Heart left ventricle (tissue), 16 donors: ENCODE measurements at regions not wholly inside any gene's neighbourhood (a gene's known extent, or its start where the extent isn't known, plus 50 kb on each side); places are given as distances from the start of the nearest gene placed in this dataset.

Experiments used
- ATAC-seq, 4 donors: fragments of 200-7000 bp; cut with Tn5 transposase; one replicate each; pipeline ENCODE4 v1.9.1; 2020 to 2022; ENCODE audit warnings: moderate library complexity in 4 of 4, mild to moderate bottlenecking in 3 of 4, moderate number of reproducible peaks in 1 of 4
- DNase-seq, 5 donors: peaks; one replicate each; pipeline ENCODE4 v3.0.0-alpha.2; 2020
- H3K27ac ChIP-seq, 12 donors: fragments of 200-600 bp; sonication (generic) in 4 of 12; one replicate each; pipeline versions ENCODE4 v1.5.0 to v1.8.0; 2016 to 2022; ENCODE audit warnings: mild to moderate bottlenecking in 2 of 12
- H3K27me3 ChIP-seq, 9 donors: fragments of 200-600 bp; sonication (generic) in 2 of 9; one replicate each; pipeline versions ENCODE4 v1.5.1 to v1.8.0; 2016 to 2022; ENCODE audit warnings: mild to moderate bottlenecking in 3 of 9
- H3K36me3 ChIP-seq, 9 donors: fragments of 200-600 bp; sonication (generic) in 2 of 9; one replicate each; pipeline versions ENCODE4 v1.5.0 to v1.8.0; 2018 to 2022; ENCODE audit warnings: mild to moderate bottlenecking in 2 of 9
- H3K4me1 ChIP-seq, 12 donors: fragments of 200-600 bp; sonication (generic) in 4 of 12; one replicate each; pipeline versions ENCODE4 v1.5.0 to v1.8.0; 2016 to 2022; ENCODE audit warnings: mild to moderate bottlenecking in 3 of 12
- H3K4me3 ChIP-seq, 12 donors: fragments of 200-600 bp; sonication (generic) in 4 of 12; one replicate each; pipeline versions ENCODE4 v1.5.0 to v1.8.0; 2017 to 2022; ENCODE audit warnings: mild to moderate bottlenecking in 9 of 12, moderate library complexity in 4 of 12
- H3K9me3 ChIP-seq, 12 donors: fragments of 200-600 bp; sonication (generic) in 4 of 12; one replicate each; pipeline versions ENCODE4 v1.5.0 to v1.8.0; 2016 to 2022; ENCODE audit warnings: mild to moderate bottlenecking in 1 of 12
- POLR2A ChIP-seq, 2 donors: fragments of 450-650 bp; IDR thresholded peaks; one replicate each; pipeline ENCODE4 v1.6.1; 2017; ENCODE audit warnings: antibody characterized with exemption in 2 of 2, mild to moderate bottlenecking in 2 of 2, moderate library complexity in 2 of 2
- WGBS, 4 donors: extraction: QIAGEN DNeasy Blood & Tissue Kit in 2 of 4; methylation state at CpG; one replicate each; pipeline versions ENCODE4 v1.1.5 to v1.1.7; 2013 to 2018; 5-methylcytosine and 5-hydroxymethylcytosine counted together
- intact Hi-C, 10 donors: fragments of 100-400 bp; cut with DNase I; formaldehyde crosslinking; loops; one replicate each; pipeline versions ENCODE4 v1.11.1 to v1.14.2; 2022
- TF ChIP-seq, protein P1 (sequence below), 12 donors: fragments of 200-600 bp; sonication (generic) in 4 of 12; IDR thresholded peaks; one replicate each; pipeline versions ENCODE4 v1.5.0 to v1.8.0; 2018 to 2022; ENCODE audit warnings: antibody characterized with exemption in 12 of 12, mild to moderate bottlenecking in 5 of 12
- donor health status: ischemic (EF 13 %, LVEDD 7.1; RV severe dilation, severe dysfunction).
- donor health status: healthy with polysubstance abuse.
- donor health status: DM: no; HTN: yes; CAD: no.
- donor health status: DM: no; HTN: no; CAD: no.
- donor health status: ischemic (EF 25% LVEDD 6.9; RV normal size, moderate dysfunction).
- donor health status: ischemic (EF 25% LVEDD 5.7; RV mildly dilated, moderate dysfunction).
- donor health status: healthy.
- donor health status: DM: yes; HTN: yes; CAD: no.
- donor health status: ischemic (EF 35%, LVEDD 5.7; RV mildly dilated, moderate dysfunction).
- donor health status: nonischemic (EF 11% LVEDD 7.7; RV severe dilation, severe dysfunction).
- donor health status: DM: yes; HTN: yes; CAD: no.
- donor health status: PGD.
- donor health status: ischemic (EF 29% LVEDD 5.4; RV normal size, mild dysfunction).
- donor health status: nonischemic (EF 23%, LVEDD 6.1; RV moderate dilation, normal function).

DNA sequence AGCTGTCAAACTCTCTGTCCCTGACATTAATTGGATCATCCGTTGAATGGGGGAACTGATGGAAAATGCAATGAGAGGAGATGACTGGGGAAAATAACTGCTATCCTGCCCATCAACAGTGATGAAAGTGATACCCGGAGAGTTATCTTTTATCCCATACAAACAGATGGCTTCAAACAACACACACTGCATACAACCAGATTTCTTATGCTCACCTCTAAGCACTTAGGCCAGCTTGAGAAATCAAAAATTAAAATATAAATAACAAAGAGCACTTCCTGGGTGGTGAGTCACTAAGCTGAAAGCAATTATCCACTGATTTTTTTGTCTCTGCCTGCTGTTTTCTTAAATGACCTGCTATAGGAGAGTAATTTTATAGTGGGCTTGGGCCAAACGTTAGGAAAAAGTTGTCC, 237.6 kb upstream of the RGPD4 start:
- no peak for TF ChIP-seq POLR2A (IDR thresholded peaks at IDR 0.05)
- TF ChIP-seq, protein P1, sequence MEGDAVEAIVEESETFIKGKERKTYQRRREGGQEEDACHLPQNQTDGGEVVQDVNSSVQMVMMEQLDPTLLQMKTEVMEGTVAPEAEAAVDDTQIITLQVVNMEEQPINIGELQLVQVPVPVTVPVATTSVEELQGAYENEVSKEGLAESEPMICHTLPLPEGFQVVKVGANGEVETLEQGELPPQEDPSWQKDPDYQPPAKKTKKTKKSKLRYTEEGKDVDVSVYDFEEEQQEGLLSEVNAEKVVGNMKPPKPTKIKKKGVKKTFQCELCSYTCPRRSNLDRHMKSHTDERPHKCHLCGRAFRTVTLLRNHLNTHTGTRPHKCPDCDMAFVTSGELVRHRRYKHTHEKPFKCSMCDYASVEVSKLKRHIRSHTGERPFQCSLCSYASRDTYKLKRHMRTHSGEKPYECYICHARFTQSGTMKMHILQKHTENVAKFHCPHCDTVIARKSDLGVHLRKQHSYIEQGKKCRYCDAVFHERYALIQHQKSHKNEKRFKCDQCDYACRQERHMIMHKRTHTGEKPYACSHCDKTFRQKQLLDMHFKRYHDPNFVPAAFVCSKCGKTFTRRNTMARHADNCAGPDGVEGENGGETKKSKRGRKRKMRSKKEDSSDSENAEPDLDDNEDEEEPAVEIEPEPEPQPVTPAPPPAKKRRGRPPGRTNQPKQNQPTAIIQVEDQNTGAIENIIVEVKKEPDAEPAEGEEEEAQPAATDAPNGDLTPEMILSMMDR (IDR thresholded peaks at IDR 0.05), result no peak
- Histone ChIP-seq H3K4me1 (peaks cover 0 to 16% (median 4%) of the 10 kb centered on the region in 12 donors), H3K9me3 (no peaks in the 10 kb centered on the region), H3K27ac (no peak overlapping the region), H3K27me3 (no peaks in the 10 kb centered on the region), H3K4me3 (no peak overlapping the region), H3K36me3 (no peaks in the 10 kb centered on the region)
- intact Hi-C loops, result no loop called here
- ATAC-seq (no peak), DNase-seq (no peak)
- WGBS, 4 donors, result 70 to 81% (median 74%) methylated on average over 3 of the region's 3 CpGs

DNA sequence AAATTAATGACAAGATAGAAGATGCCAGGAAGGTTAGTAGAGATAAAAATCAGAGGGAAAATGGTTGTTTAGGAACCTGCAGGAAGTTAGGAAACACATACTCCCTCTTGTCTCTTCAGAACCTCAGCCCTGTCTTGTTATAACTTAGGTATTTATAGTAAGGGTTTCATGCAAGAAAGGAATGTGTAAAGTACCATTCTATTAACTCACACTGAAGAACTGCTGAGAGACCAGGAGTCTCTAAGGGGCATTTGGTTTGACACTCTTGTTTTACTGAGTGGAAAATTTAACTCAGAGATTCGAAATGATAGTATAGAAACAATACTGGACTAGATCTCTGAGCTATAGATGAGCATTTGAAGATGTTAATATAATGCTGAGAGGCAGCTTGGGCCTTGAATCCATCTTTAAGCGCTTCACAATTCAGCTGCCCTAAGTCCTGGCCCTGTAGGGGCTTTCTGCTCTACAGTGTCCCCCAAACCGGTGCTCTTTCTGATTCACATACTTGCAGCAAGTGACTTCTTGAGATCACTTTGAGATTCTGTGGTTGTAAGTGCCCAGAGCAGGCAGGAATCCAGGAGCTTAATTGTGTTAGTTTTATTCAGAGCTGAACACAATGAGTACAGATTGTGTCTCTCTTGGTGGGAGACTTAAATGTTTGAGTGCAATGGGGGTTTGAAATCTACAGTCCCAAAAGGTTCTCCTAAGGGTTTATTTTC, 235.0 kb upstream of the RGPD4 start:
- H3K4me3 ChIP-seq, result no peak overlapping the region
- no peak for TF ChIP-seq POLR2A (IDR thresholded peaks at IDR 0.05)
- TF ChIP-seq, protein P1 (IDR thresholded peaks at IDR 0.05), result no peak
- no peak for DNase-seq
- H3K27me3 ChIP-seq, result no peaks in the 10 kb centered on the region
- intact Hi-C loops, result no loop called here
- peak in 1 of 4 donors; percentile 63 for ATAC-seq
- WGBS, 4 donors, result 52 to 70% (median 56%) methylated on average over 2 to 3 of the region's 3 CpGs
- no peak overlapping the region for H3K27ac ChIP-seq
- H3K36me3 ChIP-seq, result no peaks in the 10 kb centered on the region
- no peaks in the 10 kb centered on the region for H3K9me3 ChIP-seq
- peaks cover 0 to 16% (median 4%) of the 10 kb centered on the region in 12 donors for H3K4me1 ChIP-seq

GRCh38 chr2:107592280-107592624, 234.4 kb upstream of the RGPD4 start:
- Histone ChIP-seq H3K27ac (no peak overlapping the region), H3K4me3 (no peak overlapping the region), H3K9me3 (no peaks in the 10 kb centered on the region), H3K27me3 (no peaks in the 10 kb centered on the region), H3K36me3 (no peaks in the 10 kb centered on the region), H3K4me1 (peaks cover 0 to 16% (median 4%) of the 10 kb centered on the region in 12 donors)
- DNase-seq (no peak), ATAC-seq (peak in 3 of 4 donors; percentile 16 to 81 (median 74))
- TF ChIP-seq, protein P1 (IDR thresholded peaks at IDR 0.05), result no peak
- TF ChIP-seq POLR2A (IDR thresholded peaks at IDR 0.05), result no peak
- intact Hi-C loops, result no loop called here
- 4 to 16% (median 7%) methylated on average over 4 of the region's 4 CpGs for WGBS, 4 donors

DNA sequence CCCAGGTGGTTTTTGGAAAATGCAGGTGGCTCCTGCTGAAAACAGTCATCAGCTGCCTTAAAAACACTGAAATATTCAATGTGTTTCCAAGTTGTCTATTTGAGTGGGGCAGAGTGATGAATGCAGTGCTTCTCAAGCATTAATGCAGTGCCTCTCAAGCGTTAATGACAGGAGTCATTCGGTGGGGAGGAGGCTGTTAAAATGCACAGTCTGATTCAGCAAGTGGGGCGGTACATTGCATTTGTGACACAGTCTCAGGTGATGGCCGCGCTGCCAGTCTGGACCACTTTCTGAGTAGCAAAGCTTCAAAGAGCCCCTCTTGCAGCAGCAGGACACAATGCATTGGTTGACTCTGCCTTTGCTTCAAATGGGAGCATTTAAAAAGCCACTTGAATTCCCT, 231.4 kb upstream of the RGPD4 start:
- TF ChIP-seq POLR2A (IDR thresholded peaks at IDR 0.05), result no peak
- TF ChIP-seq, protein P1 (IDR thresholded peaks at IDR 0.05), result no peak
- Histone ChIP-seq H3K27me3 (no peaks in the 10 kb centered on the region), H3K9me3 (peaks cover 0 to 3% (median 0%) of the 10 kb centered on the region in 12 donors), H3K4me3 (no peak overlapping the region), H3K27ac (no peak overlapping the region), H3K36me3 (no peaks in the 10 kb centered on the region), H3K4me1 (peaks cover 0 to 16% (median 4%) of the 10 kb centered on the region in 12 donors)
- DNase-seq (no peak), ATAC-seq (no peak)
- 87 to 94% (median 89%) methylated on average over 5 of the region's 5 CpGs for WGBS, 4 donors
- intact Hi-C loops, result no loop called here
